22Rv1 (cell line): ENCODE measurements at regions not wholly inside any gene's neighbourhood (a gene's known extent, or its start where the extent isn't known, plus 50 kb on each side); places are given as distances from the start of the nearest gene placed in this dataset.

Experiments used
- H3K27ac ChIP-seq: fragments of 450-650 bp; 2 replicates; pipeline ENCODE4 v1.5.1; 2017
- CTCF ChIP-seq: fragments of 450-650 bp; IDR thresholded peaks from 2 replicates; pipeline ENCODE4 v1.5.1; 2017; ENCODE audit warnings: mild to moderate bottlenecking
- ZFX ChIP-seq: fragments of 450-650 bp; IDR thresholded peaks from 2 replicates; pipeline ENCODE4 v1.6.1; 2017; ENCODE audit warnings: antibody characterized with exemption, borderline replicate concordance

GRCh38 chr13:29947839-29948238, 97.4 kb upstream of the UBL3 start:
- H3K27ac ChIP-seq: no peak overlapping the region
- TF ChIP-seq CTCF (no peak), ZFX (no peak)

- H3K27ac ChIP-seq: no peak overlapping the region
- TF ChIP-seq ZFX (no peak), CTCF (no peak)
Observed at GRCh38 chr13:29946093-29946492, 95.7 kb upstream of the UBL3 start.

- no peak overlapping the region for H3K27ac ChIP-seq
- TF ChIP-seq CTCF (no peak), ZFX (no peak)
Observed at GRCh38 chr13:29943686-29944085, 93.3 kb upstream of the UBL3 start.

- no peak for TF ChIP-seq ZFX
- no peak for TF ChIP-seq CTCF
- H3K27ac ChIP-seq: no peak overlapping the region
Observed at GRCh38 chr13:29943273-29943672, 92.9 kb upstream of the UBL3 start.

GRCh38 chr13:29940715-29941114, 90.3 kb upstream of the UBL3 start:
- TF ChIP-seq CTCF (no peak), ZFX (no peak)
- no peak overlapping the region for H3K27ac ChIP-seq

- TF ChIP-seq CTCF: no peak
- no peak for TF ChIP-seq ZFX
- no peak overlapping the region for H3K27ac ChIP-seq
Observed at GRCh38 chr13:29939158-29939557, 88.7 kb upstream of the UBL3 start.

- no peak overlapping the region for H3K27ac ChIP-seq
- TF ChIP-seq ZFX: no peak
- no peak for TF ChIP-seq CTCF
Observed at GRCh38 chr13:29937841-29938240, 87.4 kb upstream of the UBL3 start.
